IMR-90 (cell line): ENCODE measurements at regions not wholly inside any gene's neighbourhood (a gene's known extent, or its start where the extent isn't known, plus 50 kb on each side); places are given as distances from the start of the nearest gene placed in this dataset.

ENCODE experiments used
- ATAC-seq: fragments of 200-7000 bp; cut with Tn5 transposase; 2 replicates; pipeline ENCODE4 v1.9.1; 2020; ENCODE audit warnings: low read depth, mild to moderate bottlenecking, moderate library complexity
- BruUV-seq: library from RNA; stranded (reverse); fragments of 400-500 nt; replicated peaks from 2 replicates; lab custom pipeline; 2021; lab: Mats Ljungman, UMichigan
- CTCF ChIA-PET: fragments of 300-600 bp; formaldehyde crosslinking; extraction: SDS; loops from one replicate; lab custom pipeline; 2021; ENCODE audit warnings: antibody characterized with exemption; lab: Yijun Ruan, JAX
- POLR2A ChIA-PET: fragments of 300-600 bp; sonication (Branson Sonifier 250); formaldehyde crosslinking; loops from one replicate; lab custom pipeline; 2022; ENCODE audit warnings: antibody characterized with exemption; ENCODE audit not compliant: unreplicated experiment; lab: Charles Lee
- DNase-seq: peaks from one replicate; pipeline ENCODE4 v3.0.0; 2013
- H2AFZ ChIP-seq: replicated peaks from 2 replicates; pipeline ENCODE3; 2013; ENCODE audit warnings: low read length, mild to moderate bottlenecking; ENCODE audit not compliant: poor library complexity
- H2AK5ac ChIP-seq: 2 replicates; pipeline ENCODE4 v1.6.1; 2013; ENCODE audit warnings: low read depth, low read length, inconsistent platforms
- H2AK9ac ChIP-seq: replicated peaks from 2 replicates; pipeline ENCODE3; 2013; ENCODE audit warnings: mild to moderate bottlenecking, low read depth, low read length, moderate library complexity; ENCODE audit not compliant: poor library complexity
- H2BK120ac ChIP-seq: 2 replicates; pipeline ENCODE4 v1.6.1; 2013; ENCODE audit warnings: low read depth, low read length, inconsistent platforms
- H2BK15ac ChIP-seq: 3 replicates; pipeline ENCODE4 v1.6.1; 2013; ENCODE audit warnings: low read depth, low read length, inconsistent platforms
- H2BK20ac ChIP-seq: 2 replicates; pipeline ENCODE4 v1.6.1; 2013; ENCODE audit warnings: low read depth, mild to moderate bottlenecking, inconsistent platforms, low read length, moderate library complexity
- H2BK5ac ChIP-seq: 2 replicates; pipeline ENCODE4 v1.6.1; 2013; ENCODE audit warnings: mild to moderate bottlenecking, low read depth, low read length, inconsistent platforms; ENCODE audit not compliant: poor library complexity, severe bottlenecking
- H3K14ac ChIP-seq: replicated peaks from 2 replicates; pipeline ENCODE4 v1.6.1; 2013; ENCODE audit warnings: low read depth, low read length, inconsistent platforms
- H3K18ac ChIP-seq: 2 replicates; pipeline ENCODE4 v1.6.1; 2013; ENCODE audit warnings: low read depth, low read length, control low read depth
- H3K23ac ChIP-seq: 2 replicates; pipeline ENCODE4 v1.6.1; 2013; ENCODE audit warnings: low read depth, low read length, inconsistent platforms
- H3K27ac ChIP-seq: 2 replicates; pipeline ENCODE4 v1.5.1; 2013; ENCODE audit warnings: mild to moderate bottlenecking, control low read depth, low read length; ENCODE audit not compliant: insufficient read depth
- H3K27me3 ChIP-seq: 2 replicates; pipeline ENCODE4 v1.6.1; 2013; ENCODE audit warnings: low read length; ENCODE audit not compliant: control insufficient read depth, insufficient read depth
- H3K36me3 ChIP-seq: 2 replicates; pipeline ENCODE4 v1.6.1; 2013; ENCODE audit warnings: low read length, mixed read lengths; ENCODE audit not compliant: control insufficient read depth, insufficient read depth
- H3K4ac ChIP-seq: 2 replicates; pipeline ENCODE4 v1.6.1; 2013; ENCODE audit warnings: low read depth, low read length, inconsistent platforms
- H3K4me1 ChIP-seq: 2 replicates; pipeline ENCODE4 v1.6.1; 2013; ENCODE audit warnings: low read length, mixed read lengths; ENCODE audit not compliant: control insufficient read depth, insufficient read depth
- H3K4me2 ChIP-seq: 2 replicates; pipeline ENCODE4 v1.6.1; 2013; ENCODE audit warnings: low read depth, mild to moderate bottlenecking, control low read depth, low read length, moderate library complexity
- H3K4me3 ChIP-seq: 2 replicates; pipeline ENCODE4 v1.5.1; 2013; ENCODE audit warnings: low read depth, mild to moderate bottlenecking, control low read depth, low read length, moderate library complexity; ENCODE audit not compliant: insufficient read depth
- H3K56ac ChIP-seq: 2 replicates; pipeline ENCODE4 v1.6.1; 2013; ENCODE audit warnings: low read length, inconsistent platforms; ENCODE audit not compliant: insufficient read depth; ENCODE audit errors: extremely low read depth
- H3K79me1 ChIP-seq, 2 experiments: 2 replicates each; pipeline ENCODE4 v1.6.1; 2013; ENCODE audit warnings: low read length in 2 of 2, inconsistent platforms in 1 of 2, low read depth in 1 of 2
- H3K9ac ChIP-seq: 2 replicates; pipeline ENCODE4 v1.6.1; 2013; ENCODE audit warnings: low read depth, low read length, control low read depth
- H3K9me1 ChIP-seq: 2 replicates; pipeline ENCODE4 v1.6.1; 2013; ENCODE audit warnings: low read length, inconsistent platforms; ENCODE audit not compliant: insufficient read depth
- H3K9me3 ChIP-seq: 2 replicates; pipeline ENCODE4 v1.6.1; 2013; ENCODE audit warnings: low read length; ENCODE audit not compliant: control insufficient read depth, insufficient read depth
- H4K20me1 ChIP-seq: 2 replicates; pipeline ENCODE4 v1.6.1; 2013; ENCODE audit warnings: low read length, inconsistent platforms; ENCODE audit not compliant: insufficient read depth
- H4K5ac ChIP-seq: 2 replicates; pipeline ENCODE4 v1.6.1; 2013; ENCODE audit warnings: mild to moderate bottlenecking, low read depth, low read length, control low read depth
- H4K8ac ChIP-seq, 2 experiments: 2 replicates each; pipeline ENCODE4 v1.6.1; 2013; ENCODE audit warnings: low read depth in 2 of 2, low read length in 2 of 2, control low read depth in 1 of 2, inconsistent platforms in 1 of 2
- H4K91ac ChIP-seq: 2 replicates; pipeline ENCODE4 v1.6.1; 2013; ENCODE audit warnings: low read depth, low read length, inconsistent platforms; ENCODE audit not compliant: insufficient read depth
- BHLHE40 ChIP-seq: fragments of 150-350 bp; IDR thresholded peaks from 2 replicates; pipeline ENCODE4 v1.6.1; 2016; ENCODE audit warnings: mild to moderate bottlenecking, low read depth, low read length
- CEBPB ChIP-seq: IDR thresholded peaks from 2 replicates; pipeline ENCODE4 v1.6.1; 2012; ENCODE audit warnings: low read depth, low read length, improper control_type of control experiment
- CHD1 ChIP-seq: IDR thresholded peaks from 2 replicates; pipeline ENCODE4 v1.6.1; 2012; ENCODE audit warnings: low read depth, low read length, improper control_type of control experiment
- CTCF ChIP-seq: conservative IDR thresholded peaks from 2 replicates; pipeline ENCODE4 v1.5.1; 2012; ENCODE audit warnings: mild to moderate bottlenecking, low read depth, low read length, improper control_type of control experiment
- ELK1 ChIP-seq: fragments of 150-350 bp; IDR thresholded peaks from 2 replicates; pipeline ENCODE4 v1.6.1; 2016; ENCODE audit warnings: low read depth, mild to moderate bottlenecking, low read length, moderate library complexity, borderline replicate concordance
- MAZ ChIP-seq: IDR thresholded peaks from 2 replicates; pipeline ENCODE4 v1.6.1; 2012; ENCODE audit warnings: low read depth, mild to moderate bottlenecking, low read length, improper control_type of control experiment, moderate library complexity, borderline replicate concordance
- MXI1 ChIP-seq: IDR thresholded peaks from 2 replicates; pipeline ENCODE4 v1.6.1; 2012; ENCODE audit warnings: low read depth, mild to moderate bottlenecking, low read length, moderate library complexity, borderline replicate concordance
- NFE2L2 ChIP-seq: fragments of 150-350 bp; IDR thresholded peaks from 2 replicates; pipeline ENCODE4 v1.6.1; 2016; ENCODE audit warnings: low read depth, mild to moderate bottlenecking, low read length
- POLR2A ChIP-seq: IDR thresholded peaks from 2 replicates; pipeline ENCODE4 v1.6.1; 2012; ENCODE audit warnings: mild to moderate bottlenecking, low read depth, low read length
- RAD21 ChIP-seq: IDR thresholded peaks from 2 replicates; pipeline ENCODE4 v1.6.1; 2012; ENCODE audit warnings: low read length, improper control_type of control experiment
- RCOR1 ChIP-seq: IDR thresholded peaks from 2 replicates; pipeline ENCODE4 v1.6.1; 2012; ENCODE audit warnings: mild to moderate bottlenecking, low read length, improper control_type of control experiment; ENCODE audit not compliant: insufficient replicate concordance
- RFX5 ChIP-seq: IDR thresholded peaks from 2 replicates; pipeline ENCODE4 v1.8.0; 2012; ENCODE audit warnings: low read depth, mild to moderate bottlenecking, low read length, moderate library complexity
- SMC3 ChIP-seq: fragments of 150-350 bp; IDR thresholded peaks from 2 replicates; pipeline ENCODE4 v1.6.1; 2016; ENCODE audit warnings: low read depth, mild to moderate bottlenecking, antibody characterized with exemption, low read length, moderate library complexity
- WGBS, 2 experiments: methylation state at CpG; one replicate each; pipeline versions ENCODE4 v1.1.5 to v1.1.7; 2013; ENCODE audit warnings: missing lambda C conversion rate in 2 of 2; ENCODE audit not compliant: insufficient read length in 1 of 2; ENCODE audit errors: extremely low coverage in 2 of 2; 5-methylcytosine and 5-hydroxymethylcytosine counted together
- dilution Hi-C: fragments of 300-500 bp; cut with HindIII; formaldehyde crosslinking; loops from one replicate; pipeline ENCODE4 v1.14.3; 2018; ENCODE audit warnings: low sequenced_read_pairs; ENCODE audit not compliant: unreplicated experiment
- in situ Hi-C: fragments of 300-500 bp; cut with MboI; formaldehyde crosslinking; loops from 3 replicates; pipeline ENCODE4 v1.14.3; 2019; ENCODE audit warnings: low sequenced_read_pairs, inconsistent platforms, mixed read lengths
- intact Hi-C: fragments of 100-400 bp; cut with micrococcal nuclease; formaldehyde crosslinking; loops from 2 replicates; pipeline ENCODE4 v1.10.0; 2022

GRCh38 chr3:125916376-125916978, 52.5 kb upstream of the ROPN1B start:
- Histone ChIP-seq H3K4me2 (peak overlapping the region; percentile 81), H3K23ac (peak overlapping the region; percentile 100; the same call in 1 of the 2 replicates), H2BK5ac (peak overlapping the region; percentile 97), H4K5ac (0 out of 2 replicates have a peak overlapping the region, but pooled peaks have one; percentile 35), H2AFZ (peak overlapping the region; percentile 92), H2BK120ac (peak overlapping the region; percentile 97; the same call in 1 of the 2 replicates), H3K9me3 (no peaks in the 10 kb centered on the region), H3K56ac (peak overlapping the region; percentile 80), H3K18ac (peak overlapping the region; percentile 50; the same call in 1 of the 2 replicates), H4K20me1 (no peaks in the 10 kb centered on the region), H2BK15ac (peak overlapping the region; percentile 100; the same call in 2 of the 3 replicates), H3K27me3 (no peaks in the 10 kb centered on the region), H3K4me3 (peak overlapping the region; percentile 63), H2AK5ac (peak overlapping the region; percentile 99), H3K4ac (peak overlapping the region; percentile 99), H4K91ac (peak overlapping the region; percentile 94), H2AK9ac (peak overlapping the region; percentile 91), H3K36me3 (no peaks in the 10 kb centered on the region), H3K79me1 (peaks cover 0 to 14% of the 10 kb centered on the region in 2 experiments; a peak in 2 of 4 replicates), H3K9ac (peak overlapping the region; percentile 79), H3K27ac (peak overlapping the region; percentile 94), H3K4me1 (peaks cover 6% of the 10 kb centered on the region), H3K9me1 (0 out of 2 replicates have a peak, but pooled peaks cover 2% of the 10 kb centered on the region), H2BK20ac (peak overlapping the region; percentile 80; the same call in 1 of the 2 replicates), H3K14ac (peak overlapping the region; percentile 98), H4K8ac (peak overlapping the region; percentile 87 to 91; a peak in 3 of 4 replicates)
- TF ChIP-seq CEBPB (no peak), RCOR1 (no peak), POLR2A (no peak; the same call in 1 of the 2 replicates), RFX5 (no peak), CTCF (peak; percentile 47), CHD1 (no peak), NFE2L2 (no peak), MXI1 (peak; percentile 47; the same call in 1 of the 2 replicates), RAD21 (peak; percentile 45), ELK1 (no peak), SMC3 (no peak), BHLHE40 (peak; percentile 65; the same call in 1 of the 2 replicates), MAZ (peak; percentile 69; the same call in 1 of the 2 replicates)
- no TSS peak for BruUV-seq
- in situ Hi-C loops (no loop called here), intact Hi-C loops (loop anchor here (5.0 kb wide), 1 partner anchor 149 kb away; no protein-coding TSS in a partner anchor), dilution Hi-C loops (no loop called here)
- peak; percentile 91 for DNase-seq
- WGBS, 2 experiments, result 0% methylated on average over 15 of the region's 58 CpGs; no CpG with 5 or more reads in 1 of the 2 experiments
- ATAC-seq, result peak; percentile 97
- ChIA-PET POLR2A (no interaction called here), CTCF (no interaction called here)
